ENCODE measurements at regions not wholly inside any gene's neighbourhood (a gene's known extent, or its start where the extent isn't known, plus 50 kb on each side); places are given as distances from the start of the nearest gene placed in this dataset.

DNA sequence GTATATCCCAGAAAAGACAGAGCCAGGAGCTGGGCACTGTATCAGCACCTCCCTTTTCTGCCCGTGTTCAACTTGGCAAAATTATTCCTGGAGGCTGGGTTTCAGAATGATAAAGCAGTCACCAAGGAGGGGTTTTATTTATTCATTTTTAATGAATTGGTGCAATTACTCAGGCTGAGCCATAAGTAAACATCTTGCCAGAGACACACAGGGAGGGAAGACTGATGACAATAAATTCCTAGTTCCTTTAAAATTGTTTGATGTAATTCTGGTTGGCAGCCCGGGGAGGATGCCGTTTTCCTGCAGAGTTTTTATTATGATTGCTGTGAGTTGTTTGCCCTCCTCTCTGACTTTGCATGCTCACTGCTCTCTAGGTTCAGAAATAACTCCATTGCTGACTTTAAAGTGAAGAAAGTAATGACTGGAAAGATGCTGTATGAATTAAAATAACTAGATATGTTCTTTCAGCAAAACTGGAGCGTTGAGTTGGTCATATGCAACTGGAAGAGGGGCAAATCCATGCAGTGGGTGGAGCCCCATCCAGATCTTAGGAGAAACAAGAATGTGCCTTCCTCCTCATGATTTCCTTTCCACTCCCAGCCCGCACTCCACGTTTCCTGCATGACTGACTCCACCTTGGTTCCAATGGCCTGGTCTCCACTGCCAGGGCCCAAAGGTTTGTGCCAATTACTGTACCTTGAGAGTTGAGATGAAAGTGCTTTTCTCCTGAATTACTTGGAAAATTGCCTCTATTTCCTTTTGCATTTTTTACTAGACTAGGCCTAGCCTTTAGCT is 182.1 kb downstream of the RFC3 start:
- no peak overlapping the region for H3K27ac ChIP-seq
- no peak overlapping the region for H3K4me3 ChIP-seq

DNA sequence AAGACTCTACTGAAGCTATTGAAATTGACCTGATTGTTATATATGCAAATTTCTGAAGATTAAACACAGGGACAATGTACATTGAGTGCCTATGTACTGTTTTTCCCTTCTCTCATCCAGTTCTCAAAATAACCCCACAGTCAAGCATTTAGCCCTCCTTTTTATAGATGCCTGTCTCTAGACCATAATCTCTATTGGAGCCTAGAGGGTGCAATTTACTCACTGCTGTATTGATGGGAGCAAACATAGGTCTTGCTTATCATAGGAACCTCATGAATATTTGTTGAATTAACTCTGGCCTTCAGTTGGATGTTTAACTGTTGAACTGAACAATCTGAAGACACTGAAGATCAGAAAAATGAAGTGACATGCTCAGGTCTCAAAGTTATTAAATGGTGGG is 183.0 kb downstream of the RFC3 start:
- Histone ChIP-seq H3K4me3 (no peak overlapping the region), H3K27ac (no peak overlapping the region)

DNA sequence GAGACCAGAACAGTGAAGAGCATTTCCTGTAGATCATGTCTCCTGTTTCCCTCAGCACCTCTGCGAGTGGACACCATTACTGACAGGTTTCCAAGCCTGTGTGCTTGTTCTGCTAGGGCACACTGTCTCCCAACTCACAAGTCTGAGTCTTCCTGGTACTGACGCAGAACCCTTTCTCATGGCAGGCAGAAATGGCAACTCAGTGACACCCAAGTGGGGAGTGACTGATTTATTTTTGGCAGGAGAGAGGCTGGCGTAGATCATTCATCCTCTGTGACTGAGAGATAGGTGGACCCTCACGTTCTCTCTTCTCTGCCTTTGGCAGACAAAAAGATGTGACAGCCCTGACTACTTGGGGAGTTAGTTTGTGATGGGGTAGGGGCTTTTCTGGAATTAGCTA is 183.4 kb downstream of the RFC3 start:
- H3K4me3 ChIP-seq, result no peak overlapping the region
- H3K27ac ChIP-seq, result no peak overlapping the region

- Histone ChIP-seq H3K27ac (no peak overlapping the region), H3K4me3 (no peak overlapping the region)
Measured at GRCh38 chr13:34002141-34002540, 184.2 kb downstream of the RFC3 start.

GRCh38 chr13:34002924-34003323 is 185.0 kb downstream of the RFC3 start:
- H3K27ac ChIP-seq, result no peak overlapping the region
- no peak overlapping the region for H3K4me3 ChIP-seq

GRCh38 chr13:34003656-34004055 is 185.7 kb downstream of the RFC3 start:
- Histone ChIP-seq H3K27ac (no peak overlapping the region), H3K4me3 (no peak overlapping the region)

GRCh38 chr13:34004676-34005075 is 186.7 kb downstream of the RFC3 start:
- Histone ChIP-seq H3K4me3 (no peak overlapping the region), H3K27ac (no peak overlapping the region)

- Histone ChIP-seq H3K27ac (no peak overlapping the region), H3K4me3 (no peak overlapping the region)
Measured at GRCh38 chr13:34006011-34006410, 188.1 kb downstream of the RFC3 start.

GRCh38 chr13:34011552-34012085 is 193.7 kb downstream of the RFC3 start:
- H3K27ac ChIP-seq, result no peak overlapping the region
- H3K4me3 ChIP-seq, result no peak overlapping the region

DNA sequence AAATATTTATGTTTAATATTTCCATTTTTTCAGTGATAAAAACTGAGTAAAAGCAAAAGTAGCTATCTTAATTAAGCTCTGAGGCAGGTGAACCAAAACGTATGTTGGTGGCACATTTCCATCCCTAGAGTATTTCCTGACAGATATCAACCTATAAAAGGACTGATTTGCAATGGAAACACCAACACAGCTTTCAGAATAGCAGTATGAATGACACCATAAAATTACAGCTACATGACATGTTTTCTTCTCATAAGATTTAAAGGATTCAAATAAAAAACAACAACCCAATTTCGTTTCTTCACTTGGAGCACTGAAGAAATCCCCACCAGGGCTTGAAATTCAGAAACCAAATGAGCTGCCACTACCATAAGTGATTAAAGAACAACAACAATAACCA is 194.4 kb downstream of the RFC3 start:
- H3K27ac ChIP-seq, result no peak overlapping the region

DNA sequence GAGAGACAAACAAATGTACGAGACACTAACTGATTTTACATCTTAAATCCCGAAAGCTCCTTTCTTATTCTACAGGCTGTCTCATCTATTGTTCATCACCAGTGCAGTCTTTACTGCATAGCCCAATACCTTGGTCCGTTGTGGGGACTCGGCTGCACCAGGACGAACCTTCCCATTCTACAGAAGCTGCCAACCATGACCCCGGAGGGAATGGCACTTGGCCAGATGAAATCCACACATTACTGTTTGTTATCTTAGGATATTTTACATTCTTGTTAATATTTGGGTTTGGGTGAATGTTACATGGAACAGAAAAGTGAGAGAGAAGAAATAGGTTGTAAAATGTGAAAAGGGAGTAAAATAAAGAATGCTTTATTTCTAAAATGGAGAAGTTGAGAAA is 195.1 kb downstream of the RFC3 start:
- H3K4me3 ChIP-seq, result no peak overlapping the region
- H3K27ac ChIP-seq, result no peak overlapping the region

More for the DNA sequence above, 194.4 kb downstream of the RFC3 start:
- no peak overlapping the region for H3K4me3 ChIP-seq

- H3K27ac ChIP-seq, result no peak overlapping the region
- H3K4me3 ChIP-seq, result no peak overlapping the region
Measured at GRCh38 chr13:34017231-34017630, 199.3 kb downstream of the RFC3 start.

DNA sequence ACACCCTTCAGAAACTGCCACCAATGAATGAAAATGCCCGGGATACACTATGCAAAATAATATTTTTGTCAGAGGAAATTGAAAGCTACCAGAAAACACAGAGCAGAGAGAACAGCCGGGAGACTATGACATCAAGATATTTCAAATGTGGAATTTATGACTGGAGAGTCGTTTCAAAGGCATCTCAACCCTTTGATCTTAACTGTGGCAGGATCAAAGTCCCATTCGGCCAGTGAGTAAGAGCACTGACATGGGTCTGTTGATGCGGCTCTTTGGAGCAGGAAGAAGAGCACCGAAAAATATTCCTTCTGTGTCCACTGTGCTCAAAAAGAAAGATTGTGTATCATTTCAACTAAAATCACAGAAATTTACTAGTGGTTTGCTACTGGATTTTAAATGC is 201.9 kb downstream of the RFC3 start:
- Histone ChIP-seq H3K4me3 (no peak overlapping the region), H3K27ac (peak overlapping the region in 1 of 21 experiments; percentile 22)

DNA sequence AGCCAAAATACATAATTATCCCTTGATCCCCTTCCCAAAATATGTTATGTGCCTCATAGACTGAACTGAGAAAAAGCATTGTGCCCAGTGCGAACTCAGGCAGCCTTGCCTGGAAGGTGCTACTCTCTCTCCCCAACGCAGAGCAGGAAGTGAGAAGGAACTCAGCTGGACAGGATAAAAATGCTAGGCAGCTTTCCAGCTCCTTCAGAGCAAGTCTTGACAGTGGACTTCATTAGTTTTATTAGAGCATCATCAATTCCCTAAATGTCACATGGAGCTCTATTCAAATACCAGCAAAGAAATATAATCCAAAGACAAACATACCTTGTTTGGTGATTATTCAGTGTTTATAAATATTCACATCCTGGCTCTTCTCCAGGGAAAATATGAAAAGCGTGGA is 202.4 kb downstream of the RFC3 start:
- Histone ChIP-seq H3K4me3 (no peak overlapping the region), H3K27ac (peak overlapping the region in 1 of 21 experiments; percentile 22)

DNA sequence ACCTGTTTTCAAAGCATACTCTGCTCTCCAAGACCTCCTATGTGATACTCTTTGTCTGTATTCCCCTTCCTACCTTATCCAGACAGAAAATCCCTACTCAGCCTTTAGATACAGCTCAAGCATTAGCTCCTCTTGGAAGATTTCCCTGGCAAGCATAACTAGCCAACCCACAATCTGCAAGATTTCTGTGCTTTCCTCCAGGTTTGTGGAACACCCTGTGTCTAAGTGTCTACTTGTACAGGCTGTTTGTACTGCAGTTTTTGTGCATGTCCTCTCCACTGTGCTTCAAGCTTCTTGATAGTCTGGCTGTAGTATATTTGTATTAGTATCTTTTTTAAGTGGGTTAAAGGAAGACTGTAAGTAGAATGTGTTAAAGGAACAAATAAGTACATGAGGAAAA is 203.7 kb downstream of the RFC3 start:
- no peak overlapping the region for H3K27ac ChIP-seq
- H3K4me3 ChIP-seq, result no peak overlapping the region

DNA sequence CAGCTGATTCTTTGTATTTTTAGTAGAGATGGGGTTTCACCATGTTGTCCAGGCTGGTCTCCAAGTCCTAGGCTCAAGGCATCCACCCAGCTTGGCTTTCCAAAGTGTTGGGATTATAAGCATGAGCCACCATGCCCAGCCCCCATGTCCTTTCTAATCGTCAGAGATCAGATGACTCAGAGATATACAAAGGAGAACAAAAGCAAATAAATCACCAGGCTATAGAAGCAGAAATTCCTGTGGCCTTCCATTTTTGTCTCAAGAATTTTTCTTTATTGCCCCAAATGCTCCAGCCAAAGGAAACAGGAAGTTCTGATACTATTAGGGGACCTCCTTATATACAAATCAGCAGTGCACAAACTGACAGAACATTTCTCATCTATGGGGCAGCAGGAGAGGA is 207.8 kb downstream of the RFC3 start:
- no peak overlapping the region for H3K4me3 ChIP-seq
- H3K27ac ChIP-seq, result no peak overlapping the region

DNA sequence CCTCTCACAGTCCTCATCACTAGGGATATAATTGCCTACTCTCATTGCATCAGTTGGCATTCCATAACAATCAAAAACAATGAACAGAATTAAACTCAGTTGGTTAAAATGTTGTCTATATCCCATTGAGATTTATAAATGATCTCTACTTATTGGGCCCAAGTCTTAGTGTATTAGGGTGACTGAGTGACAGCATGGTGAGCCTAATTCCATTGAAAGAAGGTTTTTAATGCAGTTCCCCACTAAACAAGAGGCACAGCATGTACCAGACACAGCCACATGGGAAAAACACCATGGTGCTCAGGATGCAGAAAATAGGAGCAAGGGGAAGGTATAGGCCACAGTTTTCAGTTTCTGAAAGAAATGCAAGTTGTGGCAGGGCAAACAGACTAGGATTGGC is 208.4 kb downstream of the RFC3 start:
- H3K27ac ChIP-seq, result no peak overlapping the region
- no peak overlapping the region for H3K4me3 ChIP-seq

- H3K27ac ChIP-seq, result no peak overlapping the region
- H3K4me3 ChIP-seq, result no peak overlapping the region
Measured at GRCh38 chr13:34028496-34029442, 210.8 kb downstream of the RFC3 start.

DNA sequence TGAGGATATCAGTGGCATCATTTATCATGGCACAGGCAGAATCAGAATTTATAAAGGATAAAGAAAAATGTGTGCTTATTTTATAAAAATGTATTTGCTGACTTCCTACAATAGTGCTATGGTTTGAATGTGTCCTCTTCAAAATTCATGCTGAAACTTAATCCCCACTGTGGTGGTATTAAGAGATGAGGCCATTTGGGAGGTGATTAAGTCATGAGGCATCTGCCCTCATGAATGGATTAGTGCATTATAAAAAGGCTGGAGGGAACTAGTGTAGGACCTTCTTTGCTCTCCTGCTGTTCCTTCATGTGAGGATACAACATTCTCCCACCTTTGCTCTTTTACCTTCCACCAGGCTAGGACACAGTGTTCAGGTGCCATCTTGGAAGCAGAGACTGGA is 212.8 kb downstream of the RFC3 start:
- Histone ChIP-seq H3K4me3 (no peak overlapping the region), H3K27ac (no peak overlapping the region)

GRCh38 chr13:34031610-34032009 is 213.7 kb downstream of the RFC3 start:
- Histone ChIP-seq H3K27ac (no peak overlapping the region), H3K4me3 (no peak overlapping the region)

GRCh38 chr13:34034411-34034810 is 216.5 kb downstream of the RFC3 start:
- Histone ChIP-seq H3K4me3 (no peak overlapping the region), H3K27ac (no peak overlapping the region)

All from skin epidermis (tissue), 12 donors.